ENCODE measurements at regions not wholly inside any gene's neighbourhood (a gene's known extent, or its start where the extent isn't known, plus 50 kb on each side); places are given as distances from the start of the nearest gene placed in this dataset.

GRCh38 chr6:8231956-8232355, 129.6 kb upstream of the EEF1E1 start:
- H3K27me3 Mint-ChIP-seq (ENCODE audit: unreplicated experiment) = no peaks in the 10 kb centered on the region
- DNase-seq = no peak
- H3K9me3 Mint-ChIP-seq (ENCODE audit: unreplicated experiment) = no peaks in the 10 kb centered on the region
- H3K36me3 Mint-ChIP-seq (ENCODE audit: unreplicated experiment) = no peaks in the 10 kb centered on the region
- no peaks in the 10 kb centered on the region for H3K4me1 Mint-ChIP-seq (ENCODE audit: low read depth, unreplicated experiment)
- H3K4me3 Mint-ChIP-seq (ENCODE audit: unreplicated experiment) = no peak overlapping the region
- TF ChIP-seq CTCF (IDR thresholded peaks at IDR 0.05; ENCODE audit: partially characterized antibody, unreplicated experiment) = no peak
- H3K27ac Mint-ChIP-seq (ENCODE audit: unreplicated experiment) = no peak overlapping the region

GRCh38 chr6:8229915-8230756, 127.8 kb upstream of the EEF1E1 start:
- no peak for TF ChIP-seq CTCF (IDR thresholded peaks at IDR 0.05; ENCODE audit: partially characterized antibody, unreplicated experiment)
- H3K9me3 Mint-ChIP-seq (ENCODE audit: unreplicated experiment) = no peaks in the 10 kb centered on the region
- H3K36me3 Mint-ChIP-seq (ENCODE audit: unreplicated experiment) = no peaks in the 10 kb centered on the region
- H3K4me1 Mint-ChIP-seq (ENCODE audit: low read depth, unreplicated experiment) = no peaks in the 10 kb centered on the region
- H3K27ac Mint-ChIP-seq (ENCODE audit: unreplicated experiment) = no peak overlapping the region
- no peak for DNase-seq
- no peaks in the 10 kb centered on the region for H3K27me3 Mint-ChIP-seq (ENCODE audit: unreplicated experiment)
- H3K4me3 Mint-ChIP-seq (ENCODE audit: unreplicated experiment) = no peak overlapping the region

- DNase-seq = no peak
- Mint-ChIP-seq H3K27me3 (ENCODE audit: unreplicated experiment) (no peaks in the 10 kb centered on the region), H3K27ac (ENCODE audit: unreplicated experiment) (no peak overlapping the region), H3K36me3 (ENCODE audit: unreplicated experiment) (no peaks in the 10 kb centered on the region), H3K4me1 (ENCODE audit: low read depth, unreplicated experiment) (no peaks in the 10 kb centered on the region), H3K4me3 (ENCODE audit: unreplicated experiment) (no peak overlapping the region), H3K9me3 (ENCODE audit: unreplicated experiment) (no peaks in the 10 kb centered on the region)
- no peak for TF ChIP-seq CTCF (IDR thresholded peaks at IDR 0.05; ENCODE audit: partially characterized antibody, unreplicated experiment)
Observed at GRCh38 chr6:8225113-8225512, 122.8 kb upstream of the EEF1E1 start.

GRCh38 chr6:8223678-8224077, 121.3 kb upstream of the EEF1E1 start:
- no peaks in the 10 kb centered on the region for H3K4me1 Mint-ChIP-seq (ENCODE audit: low read depth, unreplicated experiment)
- H3K27ac Mint-ChIP-seq (ENCODE audit: unreplicated experiment) = no peak overlapping the region
- no peaks in the 10 kb centered on the region for H3K36me3 Mint-ChIP-seq (ENCODE audit: unreplicated experiment)
- H3K9me3 Mint-ChIP-seq (ENCODE audit: unreplicated experiment) = no peaks in the 10 kb centered on the region
- no peak overlapping the region for H3K4me3 Mint-ChIP-seq (ENCODE audit: unreplicated experiment)
- no peaks in the 10 kb centered on the region for H3K27me3 Mint-ChIP-seq (ENCODE audit: unreplicated experiment)
- TF ChIP-seq CTCF (IDR thresholded peaks at IDR 0.05; ENCODE audit: partially characterized antibody, unreplicated experiment) = no peak
- DNase-seq = no peak

GRCh38 chr6:8219352-8219943, 117.1 kb upstream of the EEF1E1 start:
- Mint-ChIP-seq H3K36me3 (ENCODE audit: unreplicated experiment) (no peaks in the 10 kb centered on the region), H3K27ac (ENCODE audit: unreplicated experiment) (no peak overlapping the region), H3K4me3 (ENCODE audit: unreplicated experiment) (no peak overlapping the region), H3K4me1 (ENCODE audit: low read depth, unreplicated experiment) (no peaks in the 10 kb centered on the region), H3K27me3 (ENCODE audit: unreplicated experiment) (no peaks in the 10 kb centered on the region), H3K9me3 (ENCODE audit: unreplicated experiment) (no peaks in the 10 kb centered on the region)
- peak; percentile 85 for TF ChIP-seq CTCF (IDR thresholded peaks at IDR 0.05; ENCODE audit: partially characterized antibody, unreplicated experiment)
- no peak for DNase-seq

All from glutamatergic neuron (in vitro differentiated cells).